ENCODE measurements at regions not wholly inside any gene's neighbourhood (a gene's known extent, or its start where the extent isn't known, plus 50 kb on each side); places are given as distances from the start of the nearest gene placed in this dataset.
"Not testable (repeated sequence)": the region's sequence is repeated elsewhere in the genome, so short reads cannot be mapped to it uniquely, and the experiment has no call there.

- DNase-seq, result no peak
These were observed 658.5 kb downstream of the SLCO4C1 start for GRCh38 chr5:101637599-101637998.

GRCh38 chr5:101627770-101628169 lies 668.3 kb downstream of the SLCO4C1 start:
- not testable (repeated sequence) for DNase-seq

- no peak for DNase-seq
These were observed 669.5 kb downstream of the SLCO4C1 start for GRCh38 chr5:101626572-101626971.

DNA sequence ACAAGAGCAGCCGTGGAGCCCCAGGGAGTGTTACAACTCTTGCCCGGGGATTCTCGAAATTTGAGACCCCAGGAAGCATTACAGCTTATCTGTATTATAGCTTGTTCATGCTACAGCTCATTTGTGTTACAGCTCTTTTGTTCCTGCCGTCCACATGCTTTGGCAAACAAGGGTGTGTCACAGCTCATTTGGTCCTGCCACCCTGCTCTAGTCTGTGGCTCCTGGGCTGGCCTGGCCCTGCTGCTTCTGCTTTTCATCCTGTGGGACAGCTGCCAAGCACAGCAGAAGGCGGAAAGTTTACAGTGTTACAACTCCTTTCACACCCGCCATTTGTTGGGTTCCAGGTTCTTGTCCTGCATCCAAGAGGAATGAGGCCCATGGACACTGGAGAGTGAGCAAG lies 685.0 kb downstream of the SLCO4C1 start:
- no peak for DNase-seq

DNA sequence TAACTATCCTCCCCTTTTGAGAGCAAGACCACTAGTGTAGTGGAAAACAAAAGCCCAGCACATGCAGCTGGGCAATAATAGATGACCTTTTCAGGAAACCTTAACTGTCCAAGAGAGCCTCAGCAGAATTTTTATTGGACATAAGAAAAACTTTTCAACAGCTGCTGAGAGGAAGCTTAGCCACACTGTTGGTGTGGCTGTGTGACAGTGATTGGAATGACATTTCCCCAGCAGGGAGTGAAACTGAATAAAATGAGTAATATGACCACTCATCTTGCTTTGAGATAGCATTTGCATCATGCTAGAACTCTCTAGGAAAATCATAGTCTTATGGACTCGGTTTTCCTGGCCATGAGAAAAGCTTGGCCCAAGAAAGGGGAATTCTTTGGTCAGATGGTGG lies 687.8 kb downstream of the SLCO4C1 start:
- no peak for DNase-seq

DNA sequence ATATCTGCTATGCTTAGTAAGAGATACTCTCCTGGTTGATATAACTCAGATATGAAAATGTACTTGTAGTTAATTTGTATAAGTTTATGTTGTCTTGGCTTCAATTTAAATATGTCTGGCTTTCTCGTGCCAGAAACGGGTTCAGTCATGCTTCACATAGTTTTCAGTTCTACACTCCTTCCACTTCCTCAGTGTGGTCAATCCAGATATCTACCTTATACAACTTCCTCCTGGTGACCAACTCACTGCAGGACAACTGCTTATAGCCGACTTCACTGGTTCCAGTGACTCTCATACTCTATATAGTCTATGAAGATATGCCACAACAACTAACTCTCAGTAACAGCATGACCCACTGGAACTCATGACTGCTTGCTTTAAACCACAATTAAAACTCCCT lies 690.4 kb downstream of the SLCO4C1 start:
- DNase-seq, result no peak

GRCh38 chr5:101600614-101601013 lies 695.5 kb downstream of the SLCO4C1 start:
- DNase-seq, result no peak

- DNase-seq, result no peak
These were observed 687.3 kb upstream of the ST8SIA4 start for GRCh38 chr5:101590384-101590783.

- no peak for DNase-seq
These were observed 682.3 kb upstream of the ST8SIA4 start for GRCh38 chr5:101585366-101585765.

DNA sequence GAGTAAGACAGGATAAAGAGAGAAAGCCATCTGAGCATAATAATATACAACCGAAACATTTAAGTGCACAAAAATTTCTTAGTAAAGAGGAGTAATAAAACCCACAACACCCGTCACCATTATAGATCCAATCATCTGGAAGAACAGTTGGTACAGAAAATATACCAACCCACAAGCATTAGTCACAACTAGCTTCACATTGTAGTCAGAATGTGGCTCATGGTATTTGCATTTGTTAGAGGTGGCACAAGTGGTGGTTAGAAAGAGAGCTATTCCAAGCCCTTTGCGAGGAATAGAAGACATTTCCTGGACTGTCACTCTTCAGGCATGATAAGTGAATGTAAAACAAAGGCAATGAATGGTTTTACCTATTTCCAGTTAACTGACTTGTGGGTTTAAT lies 677.5 kb upstream of the ST8SIA4 start:
- no peak for DNase-seq

DNA sequence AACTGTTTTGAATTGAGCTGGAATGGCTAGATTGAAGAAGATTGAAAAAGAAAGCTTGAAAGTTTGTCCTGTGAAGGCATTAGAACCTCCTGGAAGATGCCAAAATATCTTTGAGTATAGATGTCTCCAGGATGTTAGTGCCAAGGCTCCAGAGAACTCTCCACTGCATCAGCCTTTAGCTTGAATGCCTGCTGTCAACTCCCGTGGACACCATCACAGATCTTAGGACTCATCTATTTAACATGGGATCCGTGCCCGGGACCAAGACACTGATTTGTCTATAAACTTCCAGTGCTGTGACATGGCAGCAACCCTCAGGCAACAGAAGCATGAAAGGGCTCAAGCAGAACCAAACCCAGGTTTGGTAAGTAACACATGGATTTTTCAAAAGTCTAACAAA lies 670.9 kb upstream of the ST8SIA4 start:
- no peak for DNase-seq

GRCh38 chr5:101561018-101561417 lies 657.9 kb upstream of the ST8SIA4 start:
- DNase-seq, result no peak

GRCh38 chr5:101543780-101544179 lies 640.7 kb upstream of the ST8SIA4 start:
- DNase-seq, result no peak

GRCh38 chr5:101539315-101539714 lies 636.2 kb upstream of the ST8SIA4 start:
- no peak for DNase-seq

GRCh38 chr5:101535626-101536025 lies 632.5 kb upstream of the ST8SIA4 start:
- DNase-seq, result no peak

DNA sequence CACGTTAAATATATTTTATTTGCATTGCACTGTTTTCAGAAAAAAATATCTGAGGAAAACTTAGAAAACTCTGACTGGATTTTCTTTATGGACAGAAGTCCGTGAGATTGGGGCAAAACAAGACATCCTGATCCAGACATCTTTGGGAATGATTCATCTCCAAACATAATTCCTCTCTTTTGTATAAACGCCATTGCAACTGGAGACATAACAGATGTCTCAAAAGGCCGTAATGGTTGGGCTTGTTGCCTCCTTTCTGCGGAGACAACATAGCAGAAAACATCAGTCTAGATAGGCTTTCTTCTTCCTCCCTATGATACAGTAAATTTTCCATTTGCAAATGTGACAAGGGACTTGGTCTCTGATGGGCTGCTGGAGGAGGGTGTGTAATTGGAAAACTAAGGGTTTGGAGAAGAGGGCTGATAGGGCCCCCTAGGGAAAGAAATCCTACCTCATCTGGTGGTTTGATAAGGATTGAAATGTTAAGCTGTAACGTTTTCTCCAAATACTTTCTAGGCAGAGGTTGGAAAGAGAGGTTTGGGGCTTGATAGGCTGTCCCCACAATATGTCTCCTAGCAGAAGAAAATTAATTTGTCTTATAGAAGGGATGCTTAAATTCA lies 631.5 kb upstream of the ST8SIA4 start:
- DNase-seq, result no peak

DNA sequence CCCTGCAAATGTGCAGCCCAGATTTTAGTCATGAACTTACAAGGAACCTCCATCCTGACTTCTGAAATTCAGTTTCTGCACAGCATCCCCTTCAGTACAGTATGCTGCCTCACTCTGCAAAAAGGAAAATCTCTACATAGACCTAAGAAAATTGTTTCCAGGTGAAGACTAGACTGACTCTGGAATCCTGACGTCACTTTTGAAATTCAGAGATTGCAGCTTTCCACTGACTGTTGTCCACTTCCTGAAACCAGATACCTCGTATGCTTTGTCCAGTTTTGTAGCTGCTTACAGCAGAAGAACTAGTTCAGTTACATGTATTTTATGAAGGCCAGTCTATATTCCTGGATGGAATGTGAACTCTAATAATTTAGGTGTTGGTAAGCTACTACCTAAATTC lies 629.3 kb upstream of the ST8SIA4 start:
- no peak for DNase-seq

DNA sequence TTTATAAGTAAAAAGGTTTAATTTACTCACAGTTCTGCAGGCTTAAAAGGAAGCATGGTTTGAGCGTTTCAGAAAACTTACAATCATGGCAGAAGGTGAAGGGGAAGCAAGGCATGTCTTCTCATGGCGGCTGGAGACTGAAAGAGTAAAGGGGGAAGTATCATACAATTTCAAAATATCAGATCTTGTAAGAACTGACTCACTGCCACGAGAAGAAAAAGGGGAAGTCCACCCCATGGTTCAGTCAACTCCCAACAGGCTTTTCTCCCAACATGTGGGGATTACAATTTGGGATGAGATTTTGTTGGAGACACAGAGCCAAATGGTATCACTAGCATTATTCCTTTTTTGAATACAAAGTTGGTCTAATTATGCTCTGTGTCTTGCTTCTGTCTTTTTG lies 627.9 kb upstream of the ST8SIA4 start:
- DNase-seq, result no peak

DNA sequence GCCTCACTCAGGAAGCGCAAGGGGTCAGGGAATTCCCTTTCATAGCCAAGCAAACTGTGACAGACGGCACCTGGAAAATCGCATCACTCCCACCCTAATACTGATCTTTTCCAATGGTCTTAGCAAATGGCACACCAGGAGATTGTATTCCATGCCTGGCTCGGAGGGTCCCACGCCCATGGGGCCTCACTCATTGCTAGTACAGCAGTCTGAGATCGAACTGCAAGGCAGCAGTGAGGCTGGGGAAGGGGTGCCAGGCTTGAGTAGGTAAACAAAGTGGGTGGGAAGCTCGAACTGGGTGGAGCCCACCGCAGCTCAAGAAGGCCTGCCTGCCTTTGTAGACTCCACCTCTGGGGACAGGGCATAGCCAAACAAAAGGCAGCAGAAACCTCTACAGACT lies 626.0 kb upstream of the ST8SIA4 start:
- not testable (repeated sequence) for DNase-seq

GRCh38 chr5:101520417-101520816 lies 617.3 kb upstream of the ST8SIA4 start:
- DNase-seq, result no peak

GRCh38 chr5:101517795-101518194 lies 614.7 kb upstream of the ST8SIA4 start:
- DNase-seq, result no peak

GRCh38 chr5:101515721-101516120 lies 612.6 kb upstream of the ST8SIA4 start:
- no peak for DNase-seq

- DNase-seq, result no peak
These were observed 602.9 kb upstream of the ST8SIA4 start for GRCh38 chr5:101505891-101506570.

- DNase-seq, result no peak
These were observed 579.8 kb upstream of the ST8SIA4 start for GRCh38 chr5:101482931-101483330.

- DNase-seq, result no peak
These were observed 570.4 kb upstream of the ST8SIA4 start for GRCh38 chr5:101473483-101473882.

All from activated gamma-delta T cell (primary cell).